ENCODE measurements at regions not wholly inside any gene's neighbourhood (a gene's known extent, or its start where the extent isn't known, plus 50 kb on each side); places are given as distances from the start of the nearest gene placed in this dataset.

GRCh38 chr6:122028933-122029522 is 370.4 kb upstream of the HSF2 start:
- TF ChIP-seq, protein P1, sequence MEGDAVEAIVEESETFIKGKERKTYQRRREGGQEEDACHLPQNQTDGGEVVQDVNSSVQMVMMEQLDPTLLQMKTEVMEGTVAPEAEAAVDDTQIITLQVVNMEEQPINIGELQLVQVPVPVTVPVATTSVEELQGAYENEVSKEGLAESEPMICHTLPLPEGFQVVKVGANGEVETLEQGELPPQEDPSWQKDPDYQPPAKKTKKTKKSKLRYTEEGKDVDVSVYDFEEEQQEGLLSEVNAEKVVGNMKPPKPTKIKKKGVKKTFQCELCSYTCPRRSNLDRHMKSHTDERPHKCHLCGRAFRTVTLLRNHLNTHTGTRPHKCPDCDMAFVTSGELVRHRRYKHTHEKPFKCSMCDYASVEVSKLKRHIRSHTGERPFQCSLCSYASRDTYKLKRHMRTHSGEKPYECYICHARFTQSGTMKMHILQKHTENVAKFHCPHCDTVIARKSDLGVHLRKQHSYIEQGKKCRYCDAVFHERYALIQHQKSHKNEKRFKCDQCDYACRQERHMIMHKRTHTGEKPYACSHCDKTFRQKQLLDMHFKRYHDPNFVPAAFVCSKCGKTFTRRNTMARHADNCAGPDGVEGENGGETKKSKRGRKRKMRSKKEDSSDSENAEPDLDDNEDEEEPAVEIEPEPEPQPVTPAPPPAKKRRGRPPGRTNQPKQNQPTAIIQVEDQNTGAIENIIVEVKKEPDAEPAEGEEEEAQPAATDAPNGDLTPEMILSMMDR (IDR thresholded peaks at IDR 0.05 in 4 of 5, conservative IDR thresholded peaks at IDR 0.05 in 1 of 5) = no peak
- no peak for TF ChIP-seq POLR2A (IDR thresholded peaks at IDR 0.05)
